ENCODE measurements at regions not wholly inside any gene's neighbourhood (a gene's known extent, or its start where the extent isn't known, plus 50 kb on each side); places are given as distances from the start of the nearest gene placed in this dataset.

DNA sequence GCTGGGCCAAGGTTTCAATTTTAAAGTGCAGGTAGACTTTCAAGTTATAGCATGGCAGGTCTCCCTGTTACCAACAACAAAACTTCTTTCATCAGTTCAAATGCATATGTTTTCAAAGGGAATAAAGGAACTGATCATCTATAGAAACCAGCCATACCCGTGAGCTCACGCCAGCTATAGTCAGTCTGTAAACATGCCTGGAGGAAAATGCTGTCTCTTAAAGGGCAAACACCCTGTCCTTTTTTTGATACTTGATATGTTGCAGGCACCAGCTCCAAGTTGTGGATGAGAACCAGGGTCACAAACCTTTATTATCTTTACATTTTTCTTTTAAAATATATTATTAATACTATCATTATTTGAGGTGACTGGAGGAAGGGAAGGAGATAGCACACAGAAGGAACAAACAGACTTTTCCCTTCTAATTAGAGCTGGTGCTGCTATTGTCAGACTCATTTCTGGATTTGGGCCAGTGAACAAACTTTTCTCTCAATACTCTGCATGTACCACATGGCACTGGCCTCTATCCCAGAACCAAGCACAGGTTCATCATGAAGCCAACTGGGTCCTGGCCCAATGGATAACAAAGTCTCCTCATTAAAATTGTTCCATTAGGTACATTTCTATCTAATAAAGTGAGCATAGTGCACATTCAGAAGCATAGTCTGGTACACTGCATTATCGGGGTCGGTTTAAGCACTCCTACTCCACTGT lies 1102.4 kb downstream of the SORCS3 start:
- intact Hi-C loops (cut with micrococcal nuclease), result no loop called here
- Mint-ChIP-seq H3K4me1 (ENCODE audit: low read depth) (no peaks in the 10 kb centered on the region), H3K36me3 (ENCODE audit: low read depth) (no peaks in the 10 kb centered on the region), H3K9me3 (peaks cover 3% of the 10 kb centered on the region), H3K4me3 (no peak overlapping the region), H3K27me3 (no peaks in the 10 kb centered on the region), H3K27ac (no peak overlapping the region)
- DNase-seq (no peak), ATAC-seq (no peak)
- ChIA-PET POLR2A (no interaction called here), CTCF (no interaction called here)
- TF ChIP-seq, protein P1, sequence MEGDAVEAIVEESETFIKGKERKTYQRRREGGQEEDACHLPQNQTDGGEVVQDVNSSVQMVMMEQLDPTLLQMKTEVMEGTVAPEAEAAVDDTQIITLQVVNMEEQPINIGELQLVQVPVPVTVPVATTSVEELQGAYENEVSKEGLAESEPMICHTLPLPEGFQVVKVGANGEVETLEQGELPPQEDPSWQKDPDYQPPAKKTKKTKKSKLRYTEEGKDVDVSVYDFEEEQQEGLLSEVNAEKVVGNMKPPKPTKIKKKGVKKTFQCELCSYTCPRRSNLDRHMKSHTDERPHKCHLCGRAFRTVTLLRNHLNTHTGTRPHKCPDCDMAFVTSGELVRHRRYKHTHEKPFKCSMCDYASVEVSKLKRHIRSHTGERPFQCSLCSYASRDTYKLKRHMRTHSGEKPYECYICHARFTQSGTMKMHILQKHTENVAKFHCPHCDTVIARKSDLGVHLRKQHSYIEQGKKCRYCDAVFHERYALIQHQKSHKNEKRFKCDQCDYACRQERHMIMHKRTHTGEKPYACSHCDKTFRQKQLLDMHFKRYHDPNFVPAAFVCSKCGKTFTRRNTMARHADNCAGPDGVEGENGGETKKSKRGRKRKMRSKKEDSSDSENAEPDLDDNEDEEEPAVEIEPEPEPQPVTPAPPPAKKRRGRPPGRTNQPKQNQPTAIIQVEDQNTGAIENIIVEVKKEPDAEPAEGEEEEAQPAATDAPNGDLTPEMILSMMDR (IDR thresholded peaks at IDR 0.05), result no peak

DNA sequence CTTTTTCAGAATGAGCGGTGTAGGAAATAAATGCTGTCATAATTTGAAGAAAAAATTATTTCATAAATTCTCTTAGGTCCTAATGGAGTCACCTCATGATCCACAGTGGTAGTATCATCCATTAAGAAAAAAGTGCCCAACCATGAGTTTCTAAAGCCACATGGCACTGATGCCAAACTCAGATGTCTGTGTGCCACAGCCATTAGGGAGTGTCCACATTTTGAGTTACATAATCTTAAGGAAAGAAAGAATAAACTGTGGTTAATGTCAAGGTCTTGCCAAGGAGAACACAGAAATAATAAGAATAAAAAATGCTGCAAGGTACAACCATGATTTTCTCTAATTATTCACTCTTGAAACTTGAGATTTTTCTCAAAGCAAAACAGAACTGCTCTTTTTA lies 1101.8 kb downstream of the SORCS3 start:
- ChIA-PET CTCF (no interaction called here), POLR2A (no interaction called here)
- H3K4me1 Mint-ChIP-seq (ENCODE audit: low read depth), result no peaks in the 10 kb centered on the region
- TF ChIP-seq, protein P1 (IDR thresholded peaks at IDR 0.05), result no peak
- no peak overlapping the region for H3K27ac Mint-ChIP-seq
- peaks cover 3% of the 10 kb centered on the region for H3K9me3 Mint-ChIP-seq
- no peaks in the 10 kb centered on the region for H3K36me3 Mint-ChIP-seq (ENCODE audit: low read depth)
- no peaks in the 10 kb centered on the region for H3K27me3 Mint-ChIP-seq
- ATAC-seq (no peak), DNase-seq (no peak)
- intact Hi-C loops (cut with micrococcal nuclease), result no loop called here
- H3K4me3 Mint-ChIP-seq, result no peak overlapping the region

DNA sequence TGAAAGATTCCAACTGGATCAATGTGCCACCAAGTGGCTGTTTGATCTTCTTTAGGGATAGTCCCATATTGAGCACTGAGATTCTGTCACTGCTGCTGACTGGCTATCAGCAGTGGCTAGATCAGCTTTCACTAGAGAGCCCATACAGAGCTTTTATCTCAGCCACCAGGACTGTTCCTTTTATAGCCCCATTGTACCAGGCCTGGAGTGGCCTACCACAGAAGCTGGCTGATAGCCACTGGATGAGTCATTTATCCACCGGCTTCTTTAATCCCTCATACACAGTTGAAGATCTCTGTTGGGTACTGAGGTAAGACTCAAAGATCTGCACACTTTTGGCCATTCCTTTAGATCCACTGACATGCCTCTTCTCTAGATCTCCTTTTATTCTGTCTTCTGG lies 1101.1 kb downstream of the SORCS3 start:
- Mint-ChIP-seq H3K27ac (no peak overlapping the region), H3K9me3 (peaks cover 3% of the 10 kb centered on the region), H3K4me3 (no peak overlapping the region), H3K4me1 (ENCODE audit: low read depth) (no peaks in the 10 kb centered on the region), H3K36me3 (ENCODE audit: low read depth) (no peaks in the 10 kb centered on the region), H3K27me3 (no peaks in the 10 kb centered on the region)
- ChIA-PET CTCF (no interaction called here), POLR2A (no interaction called here)
- TF ChIP-seq, protein P1 (IDR thresholded peaks at IDR 0.05), result no peak
- DNase-seq, result no peak
- no peak for ATAC-seq
- intact Hi-C loops (cut with micrococcal nuclease), result no loop called here

DNA sequence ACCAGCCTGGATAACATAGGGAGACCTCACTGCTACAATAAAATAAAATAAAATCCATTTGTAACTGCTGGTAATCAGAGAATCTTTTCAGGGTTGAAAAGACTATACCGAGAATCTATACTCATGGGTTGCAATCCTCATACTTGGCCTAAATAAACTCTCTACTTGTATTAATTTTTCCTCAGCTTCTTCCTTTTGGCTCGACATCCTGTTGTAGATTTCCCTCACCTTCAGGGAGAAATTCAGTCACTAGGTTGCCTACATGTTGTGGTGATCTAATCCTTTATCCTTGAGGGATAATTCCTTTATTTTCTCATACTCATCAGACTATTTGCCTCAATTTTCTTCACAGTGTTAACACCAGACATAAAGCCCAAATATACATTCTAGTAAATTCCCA lies 1093.4 kb downstream of the SORCS3 start:
- Mint-ChIP-seq H3K36me3 (ENCODE audit: low read depth) (no peaks in the 10 kb centered on the region), H3K9me3 (peaks cover 10% of the 10 kb centered on the region), H3K4me3 (no peak overlapping the region), H3K27me3 (no peaks in the 10 kb centered on the region), H3K4me1 (ENCODE audit: low read depth) (no peaks in the 10 kb centered on the region), H3K27ac (no peak overlapping the region)
- intact Hi-C loops (cut with micrococcal nuclease), result no loop called here
- ChIA-PET CTCF (no interaction called here), POLR2A (no interaction called here)
- ATAC-seq (no peak), DNase-seq (no peak)
- TF ChIP-seq, protein P1 (IDR thresholded peaks at IDR 0.05), result no peak

DNA sequence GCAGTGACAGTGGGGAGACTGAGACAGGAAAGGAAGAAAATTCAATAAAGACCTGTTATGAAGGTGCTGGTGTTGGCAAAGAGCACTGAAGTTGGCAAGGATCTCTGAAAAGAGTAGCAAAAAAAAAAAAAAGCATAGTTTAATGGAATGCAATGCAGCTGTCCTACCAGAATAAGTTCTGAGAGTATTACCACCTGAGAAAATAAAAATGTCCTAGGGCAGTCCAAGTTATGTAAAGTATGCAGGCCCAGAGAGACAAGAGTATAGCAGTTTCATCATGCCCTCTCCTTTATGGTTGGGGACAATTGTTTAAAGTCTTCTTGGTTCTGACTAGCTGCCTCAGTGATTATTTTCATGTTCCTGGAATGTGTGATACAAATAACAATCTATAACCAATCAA lies 1092.8 kb downstream of the SORCS3 start:
- TF ChIP-seq, protein P1 (IDR thresholded peaks at IDR 0.05), result no peak
- Mint-ChIP-seq H3K36me3 (ENCODE audit: low read depth) (no peaks in the 10 kb centered on the region), H3K4me1 (ENCODE audit: low read depth) (no peaks in the 10 kb centered on the region), H3K27ac (no peak overlapping the region), H3K27me3 (no peaks in the 10 kb centered on the region), H3K4me3 (no peak overlapping the region), H3K9me3 (peaks cover 10% of the 10 kb centered on the region)
- CTCF ChIA-PET, result no interaction called here
- ATAC-seq (no peak), DNase-seq (no peak)
- POLR2A ChIA-PET, result no interaction called here
- intact Hi-C loops (cut with micrococcal nuclease), result no loop called here
